GM12878 (cell line): ENCODE measurements at regions not wholly inside any gene's neighbourhood (a gene's known extent, or its start where the extent isn't known, plus 50 kb on each side); places are given as distances from the start of the nearest gene placed in this dataset.

Source experiments
- ATAC-seq: fragments of 200-7000 bp; cut with Tn5 transposase; 3 replicates; pipeline ENCODE4 v1.9.1; 2020; ENCODE audit warnings: mild to moderate bottlenecking, moderate library complexity
- BruUV-seq: library from RNA; stranded (reverse); fragments of 400-500 nt; replicated peaks from 2 replicates; lab custom pipeline; 2021; lab: Mats Ljungman, UMichigan
- CTCF ChIA-PET: fragments of 300-600 bp; sonication (Branson Sonifier 250); formaldehyde crosslinking; extraction: SDS; loops from one replicate; lab custom pipeline; 2021; ENCODE audit warnings: inconsistent platforms; lab: Yijun Ruan, JAX
- POLR2A ChIA-PET: fragments of 350-600 bp; formaldehyde crosslinking; extraction: SDS; loops from one replicate; lab custom pipeline; 2021; ENCODE audit warnings: inconsistent platforms; lab: Charles Lee
- RAD21 ChIA-PET: fragments of 300-600 bp; sonication (Branson Sonifier 250); formaldehyde crosslinking; loops from one replicate; lab custom pipeline; 2023; ENCODE audit warnings: antibody characterized with exemption; ENCODE audit not compliant: unreplicated experiment; lab: Charles Lee
- SMC1A ChIA-PET: fragments of 300-600 bp; sonication (Branson Sonifier 250); formaldehyde crosslinking; loops from one replicate; lab custom pipeline; 2023; ENCODE audit not compliant: unreplicated experiment, uncharacterized antibody; lab: Charles Lee
- DNase-seq: peaks from one replicate; pipeline ENCODE4 v3.0.0-alpha.2; 2011; ENCODE audit warnings: low read depth, low spot score
- FAIRE-seq: peaks from 3 replicates; lab custom pipeline; 2011; peaks lifted over from hg19 to GRCh38; lab: Jason Lieb, UNC
- H2AFZ ChIP-seq: 2 replicates; pipeline ENCODE4 v1.6.0; 2011; ENCODE audit warnings: low read depth, low read length, control low read depth; ENCODE audit not compliant: control insufficient read depth
- H3K27ac ChIP-seq: 2 replicates; pipeline ENCODE4 v1.5.1; 2011; ENCODE audit warnings: control low read depth; ENCODE audit not compliant: control insufficient read depth, insufficient read depth
- H3K27me3 ChIP-seq, 2 experiments: replicated peaks in 1 of 2; 2 replicates each; pipeline versions ENCODE4 v1.6.0 to v1.6.1; 2011; ENCODE audit warnings: low read length in 1 of 2; ENCODE audit not compliant: control insufficient read depth in 2 of 2, insufficient read depth in 2 of 2
- H3K36me3 ChIP-seq, 2 experiments: 2 replicates each; pipeline ENCODE4 v1.5.1; 2011; ENCODE audit warnings: low read length in 1 of 2; ENCODE audit not compliant: control insufficient read depth in 2 of 2, insufficient read depth in 2 of 2
- H3K4me1 ChIP-seq: 2 replicates; pipeline ENCODE4 v1.6.1; 2011; ENCODE audit warnings: mild to moderate bottlenecking, low read length, moderate library complexity, mixed read lengths; ENCODE audit not compliant: control insufficient read depth, insufficient read depth
- H3K4me2 ChIP-seq: 2 replicates; pipeline ENCODE4 v1.6.0; 2011; ENCODE audit warnings: control low read depth; ENCODE audit not compliant: control insufficient read depth, insufficient read depth
- H3K4me3 ChIP-seq: fragments of 200-600 bp; sonication (generic); 2 replicates; pipeline ENCODE4 v1.5.1; 2016
- H3K79me2 ChIP-seq: 2 replicates; pipeline ENCODE4 v1.6.0; 2011; ENCODE audit warnings: low read length; ENCODE audit not compliant: control insufficient read depth, insufficient read depth
- H3K9ac ChIP-seq: 2 replicates; pipeline ENCODE4 v1.8.0; 2011; ENCODE audit warnings: low read length, control low read depth, mixed read lengths; ENCODE audit not compliant: control insufficient read depth, insufficient read depth
- H3K9me3 ChIP-seq: replicated peaks from 3 replicates; pipeline ENCODE4 v1.5.1; 2011; ENCODE audit warnings: mild to moderate bottlenecking, low read length; ENCODE audit not compliant: control insufficient read depth, insufficient read depth
- H4K20me1 ChIP-seq: 2 replicates; pipeline ENCODE4 v1.6.0; 2011; ENCODE audit not compliant: control insufficient read depth, insufficient read depth
- BRCA1 ChIP-seq: IDR thresholded peaks from 2 replicates; pipeline ENCODE4 v1.6.1; 2011; ENCODE audit warnings: low read depth, low read length, improper control_type of control experiment
- CBX3 ChIP-seq: fragments of 200-600 bp; sonication (generic); IDR thresholded peaks from 2 replicates; pipeline ENCODE4 v1.6.1; 2016; ENCODE audit warnings: low read depth, borderline replicate concordance
- EED ChIP-seq: sonication (generic); IDR thresholded peaks from 2 replicates; pipeline ENCODE4 v1.6.1; 2016; ENCODE audit warnings: antibody characterized with exemption, low read depth
- NFIC ChIP-seq: IDR thresholded peaks from 2 replicates; pipeline ENCODE4 v1.6.1; 2012; ENCODE audit warnings: low read depth, mild to moderate bottlenecking, inconsistent platforms, low read length, moderate library complexity
- NFYB ChIP-seq: IDR thresholded peaks from 2 replicates; pipeline ENCODE4 v1.6.1; 2011; ENCODE audit warnings: low read depth, mild to moderate bottlenecking, low read length, improper control_type of control experiment, moderate library complexity; ENCODE audit not compliant: insufficient read depth
- POLR2A ChIP-seq: IDR thresholded peaks from 2 replicates; pipeline ENCODE4 v1.6.1; 2011; ENCODE audit warnings: low read depth, mild to moderate bottlenecking, low read length
- POLR2AphosphoS2 ChIP-seq: IDR thresholded peaks from 2 replicates; pipeline ENCODE4 v1.6.1; 2011; ENCODE audit warnings: low read depth, mild to moderate bottlenecking, low read length, improper control_type of control experiment, moderate library complexity
- RB1 ChIP-seq: fragments of 450-650 bp; formaldehyde crosslinking; IDR thresholded peaks from 2 replicates; pipeline ENCODE4 v1.6.1; 2017; ENCODE audit warnings: mild to moderate bottlenecking, borderline replicate concordance
- SP1 ChIP-seq: IDR thresholded peaks from one replicate; pipeline ENCODE4 v1.6.1; 2011; ENCODE audit warnings: low read depth, low read length
- SREBF2 ChIP-seq: IDR thresholded peaks from 2 replicates; pipeline ENCODE4 v1.6.1; 2012; ENCODE audit warnings: mild to moderate bottlenecking, low read length
- TCF12 ChIP-seq: IDR thresholded peaks from 2 replicates; pipeline ENCODE4 v1.6.1; 2011; ENCODE audit warnings: low read depth, mild to moderate bottlenecking, low read length
- WRNIP1 ChIP-seq: IDR thresholded peaks from 2 replicates; pipeline ENCODE4 v1.6.1; 2011; ENCODE audit warnings: low read depth, low read length, improper control_type of control experiment, borderline replicate concordance
- ZNF207 ChIP-seq: fragments of 450-650 bp; IDR thresholded peaks from 2 replicates; pipeline ENCODE4 v1.6.1; 2014; ENCODE audit warnings: antibody characterized with exemption, mild to moderate bottlenecking, borderline replicate concordance
- ZNF274 ChIP-seq: IDR thresholded peaks from one replicate; pipeline ENCODE4 v1.8.0; 2011; ENCODE audit not compliant: insufficient read length, insufficient read depth
- WGBS: methylation state at CpG from one replicate; pipeline ENCODE4 v1.1.6; 2016; ENCODE audit warnings: low lambda C conversion rate; ENCODE audit not compliant: insufficient replicate concordance, insufficient coverage; ENCODE audit errors: missing lambda C conversion rate; 5-methylcytosine and 5-hydroxymethylcytosine counted together
- in situ Hi-C: fragments of 300-500 bp; cut with MboI; formaldehyde crosslinking; loops from 9 replicates; pipeline ENCODE4 v1.14.3; 2018; ENCODE audit warnings: mixed read lengths
- intact Hi-C: fragments of 100-400 bp; cut with micrococcal nuclease; formaldehyde crosslinking; loops from one replicate; pipeline ENCODE4 v1.14.2; 2022; ENCODE audit not compliant: unreplicated experiment
- TF ChIP-seq, protein P1 (sequence below): IDR thresholded peaks from 2 replicates; pipeline ENCODE4 v1.6.1; 2012; ENCODE audit warnings: improper control_type of control experiment, low read depth, low read length; ENCODE audit not compliant: insufficient replicate concordance
- TF ChIP-seq, protein P2 (sequence below): IDR thresholded peaks from 2 replicates; pipeline ENCODE4 v1.6.1; 2012; ENCODE audit warnings: low read depth, low read length, improper control_type of control experiment
- TF ChIP-seq, protein P3 (sequence below): fragments of 150-350 bp; IDR thresholded peaks from 2 replicates; pipeline ENCODE4 v1.6.1; 2014; ENCODE audit warnings: mild to moderate bottlenecking, low read depth, low read length

DNA sequence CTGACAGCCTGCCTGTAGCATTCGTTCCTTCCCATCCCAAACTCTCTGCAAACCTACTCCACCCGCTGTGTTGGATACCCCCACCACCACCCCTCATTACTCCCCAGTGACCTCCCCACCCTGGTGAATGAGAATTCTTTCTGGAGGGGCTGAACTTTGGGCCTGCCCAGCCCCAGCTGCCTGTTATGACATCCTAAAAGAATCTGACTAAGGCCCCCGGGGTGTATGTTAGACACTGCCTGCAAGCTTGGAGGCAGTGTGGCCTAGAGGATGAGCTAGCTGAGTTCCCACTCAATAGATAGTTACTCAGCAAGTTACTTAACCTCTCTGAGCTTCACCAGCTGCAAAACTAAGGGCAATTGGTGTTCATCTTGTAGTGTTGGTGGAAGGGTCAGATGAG lies 110.2 kb upstream of the FGGY start (continued):
- TF ChIP-seq, protein P1, sequence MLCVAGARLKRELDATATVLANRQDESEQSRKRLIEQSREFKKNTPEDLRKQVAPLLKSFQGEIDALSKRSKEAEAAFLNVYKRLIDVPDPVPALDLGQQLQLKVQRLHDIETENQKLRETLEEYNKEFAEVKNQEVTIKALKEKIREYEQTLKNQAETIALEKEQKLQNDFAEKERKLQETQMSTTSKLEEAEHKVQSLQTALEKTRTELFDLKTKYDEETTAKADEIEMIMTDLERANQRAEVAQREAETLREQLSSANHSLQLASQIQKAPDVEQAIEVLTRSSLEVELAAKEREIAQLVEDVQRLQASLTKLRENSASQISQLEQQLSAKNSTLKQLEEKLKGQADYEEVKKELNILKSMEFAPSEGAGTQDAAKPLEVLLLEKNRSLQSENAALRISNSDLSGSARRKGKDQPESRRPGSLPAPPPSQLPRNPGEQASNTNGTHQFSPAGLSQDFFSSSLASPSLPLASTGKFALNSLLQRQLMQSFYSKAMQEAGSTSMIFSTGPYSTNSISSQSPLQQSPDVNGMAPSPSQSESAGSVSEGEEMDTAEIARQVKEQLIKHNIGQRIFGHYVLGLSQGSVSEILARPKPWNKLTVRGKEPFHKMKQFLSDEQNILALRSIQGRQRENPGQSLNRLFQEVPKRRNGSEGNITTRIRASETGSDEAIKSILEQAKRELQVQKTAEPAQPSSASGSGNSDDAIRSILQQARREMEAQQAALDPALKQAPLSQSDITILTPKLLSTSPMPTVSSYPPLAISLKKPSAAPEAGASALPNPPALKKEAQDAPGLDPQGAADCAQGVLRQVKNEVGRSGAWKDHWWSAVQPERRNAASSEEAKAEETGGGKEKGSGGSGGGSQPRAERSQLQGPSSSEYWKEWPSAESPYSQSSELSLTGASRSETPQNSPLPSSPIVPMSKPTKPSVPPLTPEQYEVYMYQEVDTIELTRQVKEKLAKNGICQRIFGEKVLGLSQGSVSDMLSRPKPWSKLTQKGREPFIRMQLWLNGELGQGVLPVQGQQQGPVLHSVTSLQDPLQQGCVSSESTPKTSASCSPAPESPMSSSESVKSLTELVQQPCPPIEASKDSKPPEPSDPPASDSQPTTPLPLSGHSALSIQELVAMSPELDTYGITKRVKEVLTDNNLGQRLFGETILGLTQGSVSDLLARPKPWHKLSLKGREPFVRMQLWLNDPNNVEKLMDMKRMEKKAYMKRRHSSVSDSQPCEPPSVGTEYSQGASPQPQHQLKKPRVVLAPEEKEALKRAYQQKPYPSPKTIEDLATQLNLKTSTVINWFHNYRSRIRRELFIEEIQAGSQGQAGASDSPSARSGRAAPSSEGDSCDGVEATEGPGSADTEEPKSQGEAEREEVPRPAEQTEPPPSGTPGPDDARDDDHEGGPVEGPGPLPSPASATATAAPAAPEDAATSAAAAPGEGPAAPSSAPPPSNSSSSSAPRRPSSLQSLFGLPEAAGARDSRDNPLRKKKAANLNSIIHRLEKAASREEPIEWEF, result no peak
- no peak for TF ChIP-seq RB1

DNA sequence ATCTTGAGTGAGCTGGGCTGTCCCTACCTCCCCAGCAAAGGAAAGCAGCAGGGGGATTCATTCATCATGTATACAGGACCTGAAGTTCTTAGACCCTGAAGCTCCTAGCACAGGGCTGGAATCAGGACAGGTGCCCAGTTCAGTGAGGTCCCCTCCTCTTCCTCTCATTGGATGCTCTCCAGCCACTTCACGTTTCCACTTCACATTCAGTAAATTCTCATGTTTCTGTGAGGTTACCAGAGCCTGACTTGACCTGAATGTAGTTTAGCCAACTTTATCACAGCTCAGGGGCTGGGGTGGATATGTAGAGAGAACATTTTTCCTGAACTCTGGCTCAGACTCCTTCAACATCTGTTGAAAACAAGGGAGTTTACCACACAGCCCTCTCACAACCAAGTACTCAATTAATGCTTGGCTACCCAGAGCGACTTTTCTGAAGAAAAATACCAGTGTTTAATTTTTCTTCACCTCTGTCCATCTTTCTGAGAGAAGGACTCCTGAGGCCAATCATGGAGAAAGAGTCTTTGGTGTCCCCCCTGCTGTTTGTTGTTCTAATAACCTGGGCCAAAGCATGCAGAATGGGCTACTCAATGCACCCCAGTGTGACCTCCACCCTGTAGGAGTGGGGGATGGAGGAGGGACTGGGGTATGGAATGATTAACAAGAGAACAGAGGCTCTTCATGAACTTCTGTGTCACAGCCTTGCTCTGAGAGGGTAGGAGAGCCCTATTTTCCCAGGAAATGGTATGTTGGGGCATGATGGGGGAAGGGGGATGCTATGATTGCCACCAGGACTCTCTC lies 108.3 kb upstream of the FGGY start:
- no peaks in the 10 kb centered on the region for H3K4me1 ChIP-seq
- no peak overlapping the region for H3K27ac ChIP-seq
- H4K20me1 ChIP-seq, result no peaks in the 10 kb centered on the region
- no peaks in the 10 kb centered on the region for H3K36me3 ChIP-seq
- DNase-seq, result no peak
- H2AFZ ChIP-seq, result no peak overlapping the region
- H3K4me3 ChIP-seq, result no peak overlapping the region
- no peak for FAIRE-seq
- BruUV-seq, result no TSS peak
- H3K4me2 ChIP-seq, result no peak overlapping the region
- H3K9me3 ChIP-seq, result no peaks in the 10 kb centered on the region; the same call in 2 of the 3 replicates
- 35% methylated on average over 2 of the region's 2 CpGs for WGBS
- ChIA-PET SMC1A (interaction anchor here (0.6 kb wide), 1 partner anchor 15 kb away, joined by 3 read pairs; no protein-coding TSS in a partner anchor), RAD21 (no interaction called here), CTCF (no interaction called here), POLR2A (no interaction called here)
- in situ Hi-C loops, result no loop called here
- H3K79me2 ChIP-seq, result no peaks in the 10 kb centered on the region
- intact Hi-C loops, result no loop called here
- no peaks in the 10 kb centered on the region for H3K27me3 ChIP-seq
- ATAC-seq, result no peak
- no peak overlapping the region for H3K9ac ChIP-seq
- TF ChIP-seq POLR2A (no peak), TCF12 (no peak), NFIC (no peak), BRCA1 (no peak), ZNF274 (no peak), EED (no peak), SREBF2 (no peak), SP1 (no peak), WRNIP1 (no peak), NFYB (no peak), POLR2AphosphoS2 (no peak), CBX3 (no peak), ZNF207 (no peak)
- TF ChIP-seq, protein P2, sequence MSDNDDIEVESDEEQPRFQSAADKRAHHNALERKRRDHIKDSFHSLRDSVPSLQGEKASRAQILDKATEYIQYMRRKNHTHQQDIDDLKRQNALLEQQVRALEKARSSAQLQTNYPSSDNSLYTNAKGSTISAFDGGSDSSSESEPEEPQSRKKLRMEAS, result no peak
- TF ChIP-seq, protein P3, sequence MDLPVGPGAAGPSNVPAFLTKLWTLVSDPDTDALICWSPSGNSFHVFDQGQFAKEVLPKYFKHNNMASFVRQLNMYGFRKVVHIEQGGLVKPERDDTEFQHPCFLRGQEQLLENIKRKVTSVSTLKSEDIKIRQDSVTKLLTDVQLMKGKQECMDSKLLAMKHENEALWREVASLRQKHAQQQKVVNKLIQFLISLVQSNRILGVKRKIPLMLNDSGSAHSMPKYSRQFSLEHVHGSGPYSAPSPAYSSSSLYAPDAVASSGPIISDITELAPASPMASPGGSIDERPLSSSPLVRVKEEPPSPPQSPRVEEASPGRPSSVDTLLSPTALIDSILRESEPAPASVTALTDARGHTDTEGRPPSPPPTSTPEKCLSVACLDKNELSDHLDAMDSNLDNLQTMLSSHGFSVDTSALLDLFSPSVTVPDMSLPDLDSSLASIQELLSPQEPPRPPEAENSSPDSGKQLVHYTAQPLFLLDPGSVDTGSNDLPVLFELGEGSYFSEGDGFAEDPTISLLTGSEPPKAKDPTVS, result no peak
